Testis (tissue), 2 donors: ENCODE measurements at regions not wholly inside any gene's neighbourhood (a gene's known extent, or its start where the extent isn't known, plus 50 kb on each side); places are given as distances from the start of the nearest gene placed in this dataset.
"Not testable (repeated sequence)": the region's sequence is repeated elsewhere in the genome, so short reads cannot be mapped to it uniquely, and the experiment has no call there.

Source experiments
- DNase-seq: peaks from one replicate; pipeline ENCODE4 v3.0.0-alpha.2; 2019
- H3K27ac ChIP-seq, 2 donors: fragments of 200-600 bp; sonication (generic); one replicate each; pipeline ENCODE4 v1.5.1; 2019
- H3K27me3 ChIP-seq: fragments of 200-600 bp; sonication (generic); one replicate; pipeline ENCODE4 v1.5.1; 2019
- H3K36me3 ChIP-seq: fragments of 200-600 bp; sonication (generic); one replicate; pipeline ENCODE4 v1.5.1; 2017; ENCODE audit warnings: low read depth; ENCODE audit errors: missing control alignments
- H3K4me1 ChIP-seq: fragments of 200-600 bp; sonication (generic); one replicate; pipeline ENCODE4 v1.5.1; 2019
- H3K4me3 ChIP-seq, 2 donors: fragments of 200-600 bp; sonication (generic); one replicate each; pipeline ENCODE4 v1.5.1; 2017 to 2019
- H3K9me3 ChIP-seq: fragments of 200-600 bp; sonication (generic); one replicate; pipeline ENCODE4 v1.5.1; 2017
- POLR2A ChIP-seq: fragments of 450-650 bp; IDR thresholded peaks from one replicate; pipeline ENCODE4 v1.6.1; 2017; ENCODE audit warnings: antibody characterized with exemption, mild to moderate bottlenecking, moderate library complexity
- WGBS, 2 donors: methylation state at CpG; one replicate each; pipeline ENCODE4 v1.1.5; 2018; 5-methylcytosine and 5-hydroxymethylcytosine counted together
- intact Hi-C: fragments of 100-400 bp; cut with DNase I; formaldehyde crosslinking; loops from one replicate; pipeline ENCODE4 v1.15.1; 2023; ENCODE audit warnings: low total_unique reads
- TF ChIP-seq, protein P1 (sequence below), 3 experiments: fragments of 450-650 bp in 2 of 3; fragments of 200-600 bp in 1 of 3; sonication (generic) in 1 of 3; IDR thresholded peaks; one replicate each; pipeline ENCODE4 v1.5.1; 2016 to 2019; ENCODE audit warnings: antibody characterized with exemption in 3 of 3, mild to moderate bottlenecking in 2 of 3, moderate library complexity in 1 of 3

DNA sequence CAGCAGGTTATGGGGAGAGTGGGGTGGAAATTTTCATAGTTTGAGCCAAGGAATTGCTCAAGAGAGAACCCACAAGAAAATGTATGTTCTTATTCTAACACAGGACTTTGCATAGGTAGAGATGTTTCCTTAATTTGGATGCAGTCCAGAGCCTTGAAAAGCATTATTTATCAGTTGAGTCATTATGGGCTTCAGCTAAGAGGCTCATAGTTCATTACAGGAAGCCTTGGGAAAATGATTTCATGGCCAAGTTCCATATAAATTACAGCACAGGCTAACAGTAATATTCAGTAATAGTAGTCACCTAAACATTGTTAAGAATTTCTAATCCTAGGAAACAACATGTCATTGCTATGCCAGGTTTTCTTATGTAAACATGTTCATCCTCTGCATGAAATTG lies 131.1 kb upstream of the PTPRZ1 start:
- H3K9me3 ChIP-seq, result no peaks in the 10 kb centered on the region
- no peak overlapping the region for H3K27ac ChIP-seq
- H3K4me1 ChIP-seq, result no peaks in the 10 kb centered on the region
- no peak for DNase-seq
- TF ChIP-seq POLR2A, result no peak
- TF ChIP-seq, protein P1, sequence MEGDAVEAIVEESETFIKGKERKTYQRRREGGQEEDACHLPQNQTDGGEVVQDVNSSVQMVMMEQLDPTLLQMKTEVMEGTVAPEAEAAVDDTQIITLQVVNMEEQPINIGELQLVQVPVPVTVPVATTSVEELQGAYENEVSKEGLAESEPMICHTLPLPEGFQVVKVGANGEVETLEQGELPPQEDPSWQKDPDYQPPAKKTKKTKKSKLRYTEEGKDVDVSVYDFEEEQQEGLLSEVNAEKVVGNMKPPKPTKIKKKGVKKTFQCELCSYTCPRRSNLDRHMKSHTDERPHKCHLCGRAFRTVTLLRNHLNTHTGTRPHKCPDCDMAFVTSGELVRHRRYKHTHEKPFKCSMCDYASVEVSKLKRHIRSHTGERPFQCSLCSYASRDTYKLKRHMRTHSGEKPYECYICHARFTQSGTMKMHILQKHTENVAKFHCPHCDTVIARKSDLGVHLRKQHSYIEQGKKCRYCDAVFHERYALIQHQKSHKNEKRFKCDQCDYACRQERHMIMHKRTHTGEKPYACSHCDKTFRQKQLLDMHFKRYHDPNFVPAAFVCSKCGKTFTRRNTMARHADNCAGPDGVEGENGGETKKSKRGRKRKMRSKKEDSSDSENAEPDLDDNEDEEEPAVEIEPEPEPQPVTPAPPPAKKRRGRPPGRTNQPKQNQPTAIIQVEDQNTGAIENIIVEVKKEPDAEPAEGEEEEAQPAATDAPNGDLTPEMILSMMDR (IDR thresholded peaks at IDR 0.05), result no peak
- no peak overlapping the region for H3K4me3 ChIP-seq
- H3K27me3 ChIP-seq, result no peaks in the 10 kb centered on the region
- intact Hi-C loops, result no loop called here
- H3K36me3 ChIP-seq, result no peaks in the 10 kb centered on the region

DNA sequence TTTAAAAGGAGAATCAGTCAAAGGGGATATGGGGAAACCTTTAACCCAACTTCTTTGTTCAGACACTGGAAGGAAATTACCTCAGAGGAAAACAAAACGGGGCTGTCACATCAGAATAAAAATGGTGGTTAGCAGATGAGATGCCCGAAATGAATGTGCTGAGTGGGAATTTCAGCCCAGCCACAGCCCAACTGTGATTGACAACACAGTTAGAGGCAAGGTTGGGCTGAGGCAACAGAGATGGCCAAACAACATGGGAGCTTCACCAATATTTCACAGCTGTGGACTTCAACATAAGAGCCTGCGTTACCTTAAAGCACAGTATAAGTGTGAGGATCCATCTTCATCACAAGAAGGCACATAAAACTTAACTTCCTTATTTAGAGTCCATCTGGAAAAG lies 133.5 kb upstream of the PTPRZ1 start:
- WGBS, 2 donors, result 58 to 70% methylated on average over 3 of the region's 3 CpGs
- Histone ChIP-seq H3K27ac (no peak overlapping the region), H3K9me3 (no peaks in the 10 kb centered on the region), H3K4me1 (no peaks in the 10 kb centered on the region), H3K27me3 (no peaks in the 10 kb centered on the region), H3K4me3 (no peak overlapping the region), H3K36me3 (no peaks in the 10 kb centered on the region)
- DNase-seq, result no peak
- intact Hi-C loops, result no loop called here
- TF ChIP-seq, protein P1 (IDR thresholded peaks at IDR 0.05), result no peak
- TF ChIP-seq POLR2A, result no peak

DNA sequence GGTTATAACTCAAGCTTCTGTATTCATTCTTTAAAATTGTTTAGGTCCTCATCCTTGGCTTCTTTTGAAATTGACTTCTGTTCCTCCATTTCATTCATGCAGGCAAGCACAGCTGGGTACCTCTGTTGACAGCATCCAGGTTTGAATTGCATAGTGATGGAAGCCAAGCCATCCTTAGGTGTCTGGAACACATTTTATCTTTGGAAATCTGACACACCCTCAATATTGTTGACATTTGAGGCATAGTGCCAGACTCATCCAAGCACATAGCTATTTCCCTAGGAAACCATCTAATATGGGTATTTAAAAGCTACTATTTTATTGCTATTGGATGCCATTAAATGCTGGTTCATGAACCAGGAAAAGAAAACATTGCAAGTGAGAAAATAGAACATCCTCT lies 142.1 kb upstream of the PTPRZ1 start:
- no peak for DNase-seq
- intact Hi-C loops, result no loop called here
- Histone ChIP-seq H3K27ac (no peak overlapping the region), H3K27me3 (no peaks in the 10 kb centered on the region), H3K4me1 (no peaks in the 10 kb centered on the region), H3K4me3 (no peak overlapping the region), H3K36me3 (no peaks in the 10 kb centered on the region), H3K9me3 (no peaks in the 10 kb centered on the region)
- TF ChIP-seq POLR2A, result no peak
- TF ChIP-seq, protein P1 (IDR thresholded peaks at IDR 0.05), result no peak

DNA sequence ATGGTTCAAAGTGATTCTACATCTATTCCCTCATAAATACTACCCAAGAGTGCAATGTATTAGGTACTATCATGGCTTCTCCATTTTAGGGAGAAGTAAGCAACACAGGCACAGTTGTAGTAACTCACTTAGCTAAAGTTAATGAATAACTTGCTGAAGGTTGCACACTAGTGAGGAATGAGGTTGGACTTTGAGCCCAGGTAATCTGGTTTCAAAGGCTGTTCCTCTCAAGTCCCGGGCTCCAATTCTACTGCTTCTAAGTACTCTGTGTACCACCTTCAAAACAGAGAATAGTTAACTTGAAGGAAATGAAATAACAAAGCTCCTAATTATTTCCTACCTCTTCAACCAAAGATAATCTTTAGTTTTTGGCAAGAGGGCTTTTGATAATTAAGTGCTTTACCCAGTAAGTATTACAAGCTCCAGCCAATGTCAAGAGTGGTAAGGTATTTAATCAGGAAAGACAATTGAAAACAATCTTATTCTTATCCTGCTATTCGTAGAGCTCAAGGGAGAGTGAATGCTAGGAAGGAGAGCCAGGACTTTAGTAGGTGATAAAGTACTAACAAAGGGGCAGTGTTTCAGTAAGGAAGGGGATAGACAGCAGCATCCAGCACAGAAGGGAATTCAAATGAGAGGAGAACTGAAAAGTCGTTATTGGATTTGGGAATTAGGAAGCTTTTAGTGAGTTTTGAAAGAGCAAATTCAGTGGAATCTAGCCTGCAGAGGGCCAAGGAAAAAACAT lies 158.2 kb upstream of the PTPRZ1 start:
- no peak for TF ChIP-seq POLR2A
- TF ChIP-seq, protein P1 (IDR thresholded peaks at IDR 0.05), result no peak
- no peaks in the 10 kb centered on the region for H3K4me1 ChIP-seq
- WGBS, 2 donors, result 31 to 43% methylated on average over 3 of the region's 3 CpGs
- H3K27ac ChIP-seq, result no peak overlapping the region
- no peaks in the 10 kb centered on the region for H3K27me3 ChIP-seq
- no peaks in the 10 kb centered on the region for H3K36me3 ChIP-seq
- no peak for DNase-seq
- H3K9me3 ChIP-seq, result no peaks in the 10 kb centered on the region
- H3K4me3 ChIP-seq, result no peak overlapping the region
- intact Hi-C loops, result no loop called here

DNA sequence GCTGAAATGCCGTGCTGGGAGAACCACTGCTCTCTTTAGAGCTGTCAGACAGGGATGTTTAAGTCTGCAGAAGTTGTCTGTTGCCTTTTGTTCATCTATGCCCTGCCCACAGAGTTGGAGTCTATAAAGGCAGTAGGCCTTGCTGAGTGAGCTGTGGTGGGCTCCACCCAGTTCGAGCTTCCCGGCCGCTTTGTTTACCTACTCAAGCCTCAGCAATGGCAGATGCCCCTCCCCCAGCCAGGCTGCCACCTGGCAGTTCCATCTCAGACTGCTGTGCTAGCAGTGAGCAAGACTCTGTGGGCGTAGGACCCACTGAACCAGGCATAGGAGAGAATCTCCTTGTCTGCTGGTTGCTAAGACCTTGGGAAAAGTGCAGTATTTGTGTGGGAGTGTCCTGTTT lies 160.0 kb upstream of the PTPRZ1 start:
- H3K27me3 ChIP-seq, H3K9me3 ChIP-seq, H3K4me3 ChIP-seq, DNase-seq, H3K4me1 ChIP-seq, intact Hi-C loops, H3K36me3 ChIP-seq, H3K27ac ChIP-seq: not testable (repeated sequence)
- 76 to 89% methylated on average over 4 to 5 of the region's 5 CpGs for WGBS, 2 donors
